WTC11 (cell line): ENCODE measurements at regions not wholly inside any gene's neighbourhood (a gene's known extent, or its start where the extent isn't known, plus 50 kb on each side); places are given as distances from the start of the nearest gene placed in this dataset.
A peak's percentile ranks its signal among the peaks of the same experiment; 100 is the strongest.

ENCODE experiments used
- ATAC-seq: fragments of 200-7000 bp; cut with Tn5 transposase; 2 replicates; pipeline ENCODE4 v1.10.0; 2021; ENCODE audit warnings: mild to moderate bottlenecking, moderate library complexity
- CTCF ChIA-PET: fragments of 300-600 bp; sonication (Branson Sonifier 250); formaldehyde crosslinking; loops from one replicate; lab custom pipeline; 2021; ENCODE audit warnings: antibody characterized with exemption; lab: Charles Lee
- POLR2A ChIA-PET: fragments of 350-600 bp; sonication (Branson Sonifier 250); formaldehyde crosslinking; loops from one replicate; lab custom pipeline; 2021; ENCODE audit warnings: antibody characterized with exemption; lab: Charles Lee
- DNase-seq: peaks from one replicate; pipeline ENCODE4 v3.0.0; 2021; ENCODE audit warnings: low spot score
- H3K27ac Mint-ChIP-seq: 2 replicates; pipeline ENCODE4 v1.8.0; 2021; ENCODE audit warnings: mixed read lengths
- H3K27me3 Mint-ChIP-seq: 2 replicates; pipeline ENCODE4 v1.8.0; 2021; ENCODE audit warnings: low read depth, mild to moderate bottlenecking, moderate library complexity, mixed read lengths
- H3K36me3 Mint-ChIP-seq: 2 replicates; pipeline ENCODE4 v1.8.0; 2021; ENCODE audit warnings: mixed read lengths
- H3K4me1 Mint-ChIP-seq: 2 replicates; pipeline ENCODE4 v1.8.0; 2022; ENCODE audit warnings: mixed read lengths
- H3K4me3 Mint-ChIP-seq: 2 replicates; pipeline ENCODE4 v1.8.0; 2021; ENCODE audit warnings: mild to moderate bottlenecking, moderate library complexity, mixed read lengths
- H3K9me3 Mint-ChIP-seq: 2 replicates; pipeline ENCODE4 v1.8.0; 2021; ENCODE audit warnings: mixed read lengths
- CREB1 ChIP-seq: sonication (generic); formaldehyde crosslinking; IDR thresholded peaks from 2 replicates; pipeline ENCODE4 v1.8.0; 2023; ENCODE audit warnings: mild to moderate bottlenecking, missing genetic modification reagents
- ELF4 ChIP-seq: sonication (generic); formaldehyde crosslinking; IDR thresholded peaks from 2 replicates; pipeline ENCODE4 v1.8.1; 2022; ENCODE audit warnings: low read depth, mild to moderate bottlenecking, moderate library complexity, missing genetic modification reagents
- ETV6 ChIP-seq: sonication (generic); formaldehyde crosslinking; IDR thresholded peaks from 2 replicates; pipeline ENCODE4 v1.8.1; 2022; ENCODE audit warnings: mild to moderate bottlenecking, missing genetic modification reagents
- GABPB1 ChIP-seq: sonication (generic); formaldehyde crosslinking; IDR thresholded peaks from 2 replicates; pipeline ENCODE4 v1.8.1; 2023; ENCODE audit warnings: mild to moderate bottlenecking, missing genetic modification reagents
- HMGA2 ChIP-seq: fragments of 250-450 bp; sonication (Bioruptor Pico); IDR thresholded peaks from 2 replicates; pipeline ENCODE4 v1.4.0; 2021; ENCODE audit warnings: mild to moderate bottlenecking, moderate library complexity
- SMAD3 ChIP-seq: sonication (generic); formaldehyde crosslinking; IDR thresholded peaks from 2 replicates; pipeline ENCODE4 v1.8.0; 2022; ENCODE audit warnings: missing genetic modification reagents, mild to moderate bottlenecking, borderline replicate concordance
- SOX15 ChIP-seq: fragments of 250-450 bp; sonication (Bioruptor Pico); IDR thresholded peaks from 2 replicates; pipeline ENCODE4 v1.9.0; 2021; ENCODE audit warnings: mild to moderate bottlenecking
- TCF7 ChIP-seq: sonication (generic); formaldehyde crosslinking; IDR thresholded peaks from 2 replicates; pipeline ENCODE4 v1.8.0; 2022; ENCODE audit warnings: mild to moderate bottlenecking, low read depth, missing genetic modification reagents, moderate library complexity
- ZNF138 ChIP-seq: sonication (generic); formaldehyde crosslinking; conservative IDR thresholded peaks from 2 replicates; pipeline ENCODE4 v1.8.1; 2022; ENCODE audit warnings: mild to moderate bottlenecking, moderate library complexity, missing genetic modification reagents
- ZNF416 ChIP-seq: fragments of 250-450 bp; sonication (Bioruptor Pico); IDR thresholded peaks from 2 replicates; pipeline ENCODE4 v1.9.0; 2021; ENCODE audit warnings: mild to moderate bottlenecking, inconsistent platforms
- ZNF423 ChIP-seq: fragments of 250-450 bp; sonication (Bioruptor Pico); IDR thresholded peaks from 2 replicates; pipeline ENCODE4 v2.1.2; 2022; ENCODE audit warnings: mild to moderate bottlenecking, moderate library complexity
- ZNF671 ChIP-seq: fragments of 250-450 bp; sonication (Bioruptor Pico); IDR thresholded peaks from 2 replicates; pipeline ENCODE4 v1.8.0; 2021; ENCODE audit warnings: mild to moderate bottlenecking
- TF ChIP-seq, protein P1 (sequence below): sonication (generic); formaldehyde crosslinking; IDR thresholded peaks from 2 replicates; pipeline ENCODE4 v1.8.0; 2023; ENCODE audit warnings: missing genetic modification reagents, mild to moderate bottlenecking, borderline replicate concordance
- TF ChIP-seq, protein P2 (sequence below): sonication (generic); formaldehyde crosslinking; IDR thresholded peaks from 2 replicates; pipeline ENCODE4 v1.8.1; 2023; ENCODE audit warnings: mild to moderate bottlenecking, missing genetic modification reagents, moderate library complexity
- TF ChIP-seq, protein P3 (sequence below): sonication (generic); formaldehyde crosslinking; IDR thresholded peaks from 2 replicates; pipeline ENCODE4 v1.8.1; 2023; ENCODE audit warnings: mild to moderate bottlenecking, missing genetic modification reagents, moderate library complexity
- TF ChIP-seq, protein P4 (sequence below): sonication (generic); formaldehyde crosslinking; conservative IDR thresholded peaks from 2 replicates; pipeline ENCODE4 v1.8.1; 2023; ENCODE audit warnings: mild to moderate bottlenecking, low read depth, missing genetic modification reagents, moderate library complexity
- TF ChIP-seq, protein P5 (sequence below): sonication (generic); formaldehyde crosslinking; IDR thresholded peaks from 2 replicates; pipeline ENCODE4 v1.8.0; 2023; ENCODE audit warnings: missing genetic modification reagents
- TF ChIP-seq, protein P6 (sequence below): fragments of 250-450 bp; sonication (Bioruptor Pico); conservative IDR thresholded peaks from 2 replicates; pipeline ENCODE4 v1.9.0; 2021; ENCODE audit warnings: mild to moderate bottlenecking

DNA sequence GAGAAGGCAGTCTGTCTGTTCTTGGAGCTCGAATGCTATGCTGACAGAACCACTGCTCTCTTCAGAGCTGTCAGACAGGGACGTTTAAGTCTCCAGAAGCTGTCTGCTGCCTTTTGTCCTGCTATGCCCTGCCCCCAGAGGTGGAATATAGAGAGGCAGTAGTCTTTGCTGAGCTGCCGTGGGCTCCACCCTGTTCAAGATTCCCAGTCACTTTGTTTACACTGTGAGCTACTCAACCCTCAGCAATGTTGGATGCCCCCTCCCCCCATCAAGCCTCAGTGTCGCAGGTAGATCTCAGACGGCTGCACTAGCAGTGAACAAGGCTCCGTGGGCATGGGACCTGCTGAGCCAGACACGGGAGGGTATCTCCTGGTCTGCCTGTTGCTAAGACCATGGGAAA lies 344.2 kb downstream of the TMEM161B start (continued):
- TF ChIP-seq, protein P1, sequence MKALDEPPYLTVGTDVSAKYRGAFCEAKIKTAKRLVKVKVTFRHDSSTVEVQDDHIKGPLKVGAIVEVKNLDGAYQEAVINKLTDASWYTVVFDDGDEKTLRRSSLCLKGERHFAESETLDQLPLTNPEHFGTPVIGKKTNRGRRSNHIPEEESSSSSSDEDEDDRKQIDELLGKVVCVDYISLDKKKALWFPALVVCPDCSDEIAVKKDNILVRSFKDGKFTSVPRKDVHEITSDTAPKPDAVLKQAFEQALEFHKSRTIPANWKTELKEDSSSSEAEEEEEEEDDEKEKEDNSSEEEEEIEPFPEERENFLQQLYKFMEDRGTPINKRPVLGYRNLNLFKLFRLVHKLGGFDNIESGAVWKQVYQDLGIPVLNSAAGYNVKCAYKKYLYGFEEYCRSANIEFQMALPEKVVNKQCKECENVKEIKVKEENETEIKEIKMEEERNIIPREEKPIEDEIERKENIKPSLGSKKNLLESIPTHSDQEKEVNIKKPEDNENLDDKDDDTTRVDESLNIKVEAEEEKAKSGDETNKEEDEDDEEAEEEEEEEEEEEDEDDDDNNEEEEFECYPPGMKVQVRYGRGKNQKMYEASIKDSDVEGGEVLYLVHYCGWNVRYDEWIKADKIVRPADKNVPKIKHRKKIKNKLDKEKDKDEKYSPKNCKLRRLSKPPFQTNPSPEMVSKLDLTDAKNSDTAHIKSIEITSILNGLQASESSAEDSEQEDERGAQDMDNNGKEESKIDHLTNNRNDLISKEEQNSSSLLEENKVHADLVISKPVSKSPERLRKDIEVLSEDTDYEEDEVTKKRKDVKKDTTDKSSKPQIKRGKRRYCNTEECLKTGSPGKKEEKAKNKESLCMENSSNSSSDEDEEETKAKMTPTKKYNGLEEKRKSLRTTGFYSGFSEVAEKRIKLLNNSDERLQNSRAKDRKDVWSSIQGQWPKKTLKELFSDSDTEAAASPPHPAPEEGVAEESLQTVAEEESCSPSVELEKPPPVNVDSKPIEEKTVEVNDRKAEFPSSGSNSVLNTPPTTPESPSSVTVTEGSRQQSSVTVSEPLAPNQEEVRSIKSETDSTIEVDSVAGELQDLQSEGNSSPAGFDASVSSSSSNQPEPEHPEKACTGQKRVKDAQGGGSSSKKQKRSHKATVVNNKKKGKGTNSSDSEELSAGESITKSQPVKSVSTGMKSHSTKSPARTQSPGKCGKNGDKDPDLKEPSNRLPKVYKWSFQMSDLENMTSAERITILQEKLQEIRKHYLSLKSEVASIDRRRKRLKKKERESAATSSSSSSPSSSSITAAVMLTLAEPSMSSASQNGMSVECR = no peak
- TF ChIP-seq ZNF671 (CRISPR knock-in tag) = no peak

DNA sequence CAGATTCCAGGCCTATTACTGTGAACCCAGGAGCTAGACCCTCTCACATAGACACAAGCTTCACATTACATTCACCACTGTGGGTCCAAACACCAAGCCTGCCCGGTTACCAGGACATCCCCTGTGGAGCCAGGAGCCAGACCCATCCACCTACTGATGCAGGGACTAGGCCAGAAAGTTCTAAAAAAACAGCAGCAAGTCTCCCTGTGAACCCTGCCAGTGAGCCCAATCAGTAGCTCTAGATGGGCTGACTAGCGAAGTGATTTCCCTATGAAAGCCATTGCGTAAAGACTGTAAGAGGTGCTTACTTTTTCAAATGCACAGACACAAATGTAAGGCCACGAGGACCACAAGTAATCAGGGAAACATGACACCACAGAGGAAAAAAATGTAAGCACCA lies 352.3 kb downstream of the TMEM161B start:
- DNase-seq = no peak
- TF ChIP-seq ZNF423 (CRISPR knock-in tag) (no peak), ZNF416 (CRISPR knock-in tag) (no peak), ZNF138 (CRISPR knock-in tag) (no peak), ETV6 (no peak), SMAD3 (CRISPR knock-in tag) (no peak), ELF4 (no peak), CREB1 (CRISPR knock-in tag) (no peak), HMGA2 (CRISPR knock-in tag) (no peak)
- TF ChIP-seq, protein P2, sequence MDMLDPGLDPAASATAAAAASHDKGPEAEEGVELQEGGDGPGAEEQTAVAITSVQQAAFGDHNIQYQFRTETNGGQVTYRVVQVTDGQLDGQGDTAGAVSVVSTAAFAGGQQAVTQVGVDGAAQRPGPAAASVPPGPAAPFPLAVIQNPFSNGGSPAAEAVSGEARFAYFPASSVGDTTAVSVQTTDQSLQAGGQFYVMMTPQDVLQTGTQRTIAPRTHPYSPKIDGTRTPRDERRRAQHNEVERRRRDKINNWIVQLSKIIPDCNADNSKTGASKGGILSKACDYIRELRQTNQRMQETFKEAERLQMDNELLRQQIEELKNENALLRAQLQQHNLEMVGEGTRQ (CRISPR knock-in tag) = no peak
- TF ChIP-seq, protein P3, sequence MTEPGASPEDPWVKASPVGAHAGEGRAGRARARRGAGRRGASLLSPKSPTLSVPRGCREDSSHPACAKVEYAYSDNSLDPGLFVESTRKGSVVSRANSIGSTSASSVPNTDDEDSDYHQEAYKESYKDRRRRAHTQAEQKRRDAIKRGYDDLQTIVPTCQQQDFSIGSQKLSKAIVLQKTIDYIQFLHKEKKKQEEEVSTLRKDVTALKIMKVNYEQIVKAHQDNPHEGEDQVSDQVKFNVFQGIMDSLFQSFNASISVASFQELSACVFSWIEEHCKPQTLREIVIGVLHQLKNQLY = no peak
- CTCF ChIA-PET = no interaction called here
- POLR2A ChIA-PET = no interaction called here
- H3K27me3 Mint-ChIP-seq = no peaks in the 10 kb centered on the region; the same call in 1 of the 2 replicates
- peak overlapping the region; percentile 8 for H3K27ac Mint-ChIP-seq
- peak; percentile 98 for ATAC-seq
- peaks cover 39% of the 10 kb centered on the region for H3K9me3 Mint-ChIP-seq
- peaks cover 5% of the 10 kb centered on the region for H3K36me3 Mint-ChIP-seq
- no peak overlapping the region for H3K4me3 Mint-ChIP-seq
- H3K4me1 Mint-ChIP-seq = peaks cover 24% of the 10 kb centered on the region

DNA sequence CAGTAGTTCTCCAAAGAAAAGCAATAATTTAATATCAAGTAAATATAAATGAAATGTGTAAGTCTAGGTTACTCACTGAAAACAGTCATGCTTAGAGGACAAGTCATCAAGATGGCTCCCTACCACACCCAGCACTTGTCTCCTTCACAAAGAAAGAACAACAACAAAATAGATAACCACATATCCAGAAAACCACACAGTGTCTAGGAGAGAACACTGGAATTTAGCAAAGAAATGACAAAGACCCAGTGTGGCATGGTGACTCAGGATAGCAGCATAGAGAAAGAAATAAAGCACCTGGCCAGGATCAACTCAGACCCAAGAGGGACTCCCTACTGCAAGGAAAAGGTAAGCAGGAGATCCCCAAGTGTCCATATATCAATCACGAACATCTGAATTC lies 356.2 kb downstream of the TMEM161B start:
- peaks cover 5% of the 10 kb centered on the region for H3K36me3 Mint-ChIP-seq
- no peak for ATAC-seq
- H3K4me1 Mint-ChIP-seq = peaks cover 41% of the 10 kb centered on the region
- ChIA-PET POLR2A (no interaction called here), CTCF (no interaction called here)
- H3K27me3 Mint-ChIP-seq = no peaks in the 10 kb centered on the region; the same call in 1 of the 2 replicates
- H3K4me3 Mint-ChIP-seq = no peak overlapping the region
- H3K9me3 Mint-ChIP-seq = peaks cover 21% of the 10 kb centered on the region
- DNase-seq = no peak
- H3K27ac Mint-ChIP-seq = no peak overlapping the region
- TF ChIP-seq, protein P1 = no peak
- TF ChIP-seq SOX15 (CRISPR knock-in tag) (no peak), TCF7 (CRISPR knock-in tag) (no peak), GABPB1 (CRISPR knock-in tag) (no peak)
- TF ChIP-seq, protein P4, sequence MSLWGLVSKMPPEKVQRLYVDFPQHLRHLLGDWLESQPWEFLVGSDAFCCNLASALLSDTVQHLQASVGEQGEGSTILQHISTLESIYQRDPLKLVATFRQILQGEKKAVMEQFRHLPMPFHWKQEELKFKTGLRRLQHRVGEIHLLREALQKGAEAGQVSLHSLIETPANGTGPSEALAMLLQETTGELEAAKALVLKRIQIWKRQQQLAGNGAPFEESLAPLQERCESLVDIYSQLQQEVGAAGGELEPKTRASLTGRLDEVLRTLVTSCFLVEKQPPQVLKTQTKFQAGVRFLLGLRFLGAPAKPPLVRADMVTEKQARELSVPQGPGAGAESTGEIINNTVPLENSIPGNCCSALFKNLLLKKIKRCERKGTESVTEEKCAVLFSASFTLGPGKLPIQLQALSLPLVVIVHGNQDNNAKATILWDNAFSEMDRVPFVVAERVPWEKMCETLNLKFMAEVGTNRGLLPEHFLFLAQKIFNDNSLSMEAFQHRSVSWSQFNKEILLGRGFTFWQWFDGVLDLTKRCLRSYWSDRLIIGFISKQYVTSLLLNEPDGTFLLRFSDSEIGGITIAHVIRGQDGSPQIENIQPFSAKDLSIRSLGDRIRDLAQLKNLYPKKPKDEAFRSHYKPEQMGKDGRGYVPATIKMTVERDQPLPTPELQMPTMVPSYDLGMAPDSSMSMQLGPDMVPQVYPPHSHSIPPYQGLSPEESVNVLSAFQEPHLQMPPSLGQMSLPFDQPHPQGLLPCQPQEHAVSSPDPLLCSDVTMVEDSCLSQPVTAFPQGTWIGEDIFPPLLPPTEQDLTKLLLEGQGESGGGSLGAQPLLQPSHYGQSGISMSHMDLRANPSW = no peak
- TF ChIP-seq, protein P5, sequence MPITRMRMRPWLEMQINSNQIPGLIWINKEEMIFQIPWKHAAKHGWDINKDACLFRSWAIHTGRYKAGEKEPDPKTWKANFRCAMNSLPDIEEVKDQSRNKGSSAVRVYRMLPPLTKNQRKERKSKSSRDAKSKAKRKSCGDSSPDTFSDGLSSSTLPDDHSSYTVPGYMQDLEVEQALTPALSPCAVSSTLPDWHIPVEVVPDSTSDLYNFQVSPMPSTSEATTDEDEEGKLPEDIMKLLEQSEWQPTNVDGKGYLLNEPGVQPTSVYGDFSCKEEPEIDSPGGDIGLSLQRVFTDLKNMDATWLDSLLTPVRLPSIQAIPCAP = no peak
- TF ChIP-seq, protein P6, sequence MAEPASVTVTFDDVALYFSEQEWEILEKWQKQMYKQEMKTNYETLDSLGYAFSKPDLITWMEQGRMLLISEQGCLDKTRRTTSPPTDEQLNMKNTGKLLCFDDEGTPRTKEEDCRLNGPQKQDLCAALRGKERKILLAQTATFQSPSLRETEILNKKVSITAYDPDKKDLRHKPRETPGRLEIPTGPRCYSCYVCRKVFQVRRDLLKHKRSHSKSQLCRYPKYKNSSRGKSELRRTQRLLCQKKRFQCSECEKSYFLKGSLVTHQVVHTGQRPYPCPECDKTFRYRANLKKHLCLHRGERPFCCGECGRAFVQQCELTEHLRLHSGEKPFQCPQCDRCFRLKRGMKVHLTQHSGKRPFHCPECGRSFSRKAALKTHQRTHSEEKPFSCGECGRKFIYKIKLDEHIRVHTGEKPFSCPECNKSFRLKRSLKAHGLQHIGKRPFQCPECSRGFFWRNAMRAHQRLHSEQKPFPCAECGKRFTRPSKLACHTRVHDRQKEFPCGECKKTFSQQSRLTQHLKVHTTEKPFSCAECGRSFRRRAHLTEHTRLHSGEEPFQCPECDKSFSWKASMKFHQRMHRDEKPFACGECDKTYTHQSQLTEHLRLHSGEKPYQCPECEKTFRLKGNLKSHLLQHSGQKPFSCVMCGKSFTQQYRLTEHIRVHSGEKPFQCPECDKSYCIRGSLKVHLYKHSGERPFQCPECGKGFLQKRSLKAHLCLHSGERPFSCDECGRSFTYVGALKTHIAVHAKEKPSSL (CRISPR knock-in tag) = no peak
